Prostate gland (tissue), 2 donors: ENCODE measurements at regions not wholly inside any gene's neighbourhood (a gene's known extent, or its start where the extent isn't known, plus 50 kb on each side); places are given as distances from the start of the nearest gene placed in this dataset.

Experiments
- CTCF ChIP-seq, 4 experiments: fragments of 200-600 bp in 2 of 4; fragments of 450-650 bp in 2 of 4; sonication (generic) in 2 of 4; IDR thresholded peaks; 1 replicate in 3 of 4; 2 replicates in 1 of 4; pipeline ENCODE4 v1.5.1; 2016 to 2019; ENCODE audit warnings: antibody characterized with exemption in 4 of 4, mild to moderate bottlenecking in 2 of 4, moderate library complexity in 2 of 4
- POLR2A ChIP-seq: fragments of 450-650 bp; IDR thresholded peaks from one replicate; pipeline ENCODE4 v1.6.1; 2016; ENCODE audit warnings: antibody characterized with exemption, mild to moderate bottlenecking

DNA sequence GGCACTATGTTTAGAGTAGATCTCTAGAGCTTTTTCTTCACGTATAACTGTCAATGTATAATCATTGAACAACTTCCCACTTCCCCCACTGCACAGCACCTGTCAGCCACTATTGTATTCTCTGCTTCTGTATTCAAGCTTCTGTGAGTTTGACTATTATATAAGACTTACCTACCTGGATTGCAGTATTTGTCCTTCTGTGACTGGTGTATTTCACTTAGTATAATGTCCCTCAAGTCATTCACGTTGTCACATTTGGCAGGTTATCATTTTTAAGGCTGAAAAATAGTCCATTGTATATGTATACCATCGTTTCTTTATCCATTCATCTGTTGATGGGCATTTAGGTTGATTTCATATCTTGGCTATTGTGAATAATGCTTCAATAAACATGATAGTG is 969.5 kb upstream of the B3GALT2 start:
- no peak for TF ChIP-seq CTCF (IDR thresholded peaks at IDR 0.05)
- TF ChIP-seq POLR2A = no peak
